ENCODE measurements at regions not wholly inside any gene's neighbourhood (a gene's known extent, or its start where the extent isn't known, plus 50 kb on each side); places are given as distances from the start of the nearest gene placed in this dataset.

DNA sequence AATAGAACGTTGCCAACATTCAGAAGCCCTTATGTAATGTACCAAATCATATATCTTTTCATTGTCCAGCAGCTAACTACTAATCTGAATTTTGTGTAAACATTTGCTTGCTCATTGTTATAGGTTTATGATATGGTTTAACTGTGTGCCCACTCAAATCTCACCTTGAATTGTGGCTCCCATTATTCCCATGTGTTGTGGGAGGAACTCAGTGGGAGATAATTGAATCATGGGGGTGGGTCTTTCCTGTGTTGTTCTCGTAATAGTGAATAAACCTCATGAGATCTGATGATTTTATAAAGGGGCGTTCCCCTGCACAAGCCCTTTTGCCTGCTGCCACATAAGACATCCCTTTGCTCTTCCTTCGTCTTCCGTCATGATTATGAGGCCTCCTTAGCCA is 91.9 kb upstream of the CLVS2 start (continued):
- TF ChIP-seq ZNF462 (CRISPR knock-in tag; IDR thresholded peaks at IDR 0.05) (no peak), CTCF (conservative IDR thresholded peaks at IDR 0.05; ENCODE audit: low read depth in 2 of 2) (no peak)

DNA sequence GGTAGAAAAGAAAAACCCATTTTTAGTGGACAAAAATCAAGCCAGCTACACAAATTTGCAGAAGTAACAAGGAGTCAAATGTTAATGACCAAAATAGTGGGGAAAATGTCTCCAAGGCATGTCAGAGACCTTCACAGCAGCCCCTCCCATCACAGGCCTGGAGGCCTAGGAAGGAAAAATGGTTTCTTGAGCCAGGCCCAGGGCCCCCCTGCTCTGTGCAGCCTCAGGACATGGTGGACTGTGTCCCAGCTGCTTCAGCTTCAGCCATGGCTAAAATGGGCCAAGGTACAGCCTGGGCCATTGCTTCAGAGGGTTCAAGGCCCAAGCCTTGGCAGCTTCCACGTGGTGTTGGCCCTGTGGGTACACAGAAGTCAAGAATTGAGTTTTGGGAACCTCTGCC is 82.5 kb upstream of the CLVS2 start:
- no peak for ATAC-seq
- Histone ChIP-seq H3K4me2 (no peak overlapping the region), H3K4me1 (ENCODE audit: insufficient read depth) (no peaks in the 10 kb centered on the region), H2AFZ (no peak overlapping the region), H3K27me3 (ENCODE audit: insufficient read depth) (no peaks in the 10 kb centered on the region), H3K79me2 (replicated peaks; ENCODE audit: insufficient read depth) (no peaks in the 10 kb centered on the region), H3K4me3 (no peak overlapping the region), H3K36me3 (ENCODE audit: insufficient read depth) (0 out of 2 replicates have a peak, but pooled peaks cover 10% of the 10 kb centered on the region), H4K20me1 (replicated peaks; ENCODE audit: insufficient read depth) (no peaks in the 10 kb centered on the region), H3F3A (replicated peaks; ENCODE audit: low read depth) (no peaks in the 10 kb centered on the region), H3K27ac (ENCODE audit: low read depth) (no peak overlapping the region), H3K9me2 (ENCODE audit: insufficient read depth) (no peaks in the 10 kb centered on the region)
- Mint-ChIP-seq H3K4me3 (no peak overlapping the region), H3K36me3 (ENCODE audit: low read depth) (peaks cover 12% of the 10 kb centered on the region; the same call in 2 of the 3 replicates), H3K27ac (no peak overlapping the region), H3K4me1 (no peaks in the 10 kb centered on the region), H3K27me3 (ENCODE audit: insufficient read depth, low read depth, poor library complexity) (no peaks in the 10 kb centered on the region), H3K9me3 (peaks cover 29% of the 10 kb centered on the region)
- no peak for DNase-seq (ENCODE audit: low spot score)
- no peak for TF ChIP-seq POLR2AphosphoS5 (IDR thresholded peaks at IDR 0.05; ENCODE audit: low read depth)
- TF ChIP-seq STAT1 (IDR thresholded peaks at IDR 0.05; ENCODE audit: unreplicated experiment): no peak
- no peak for TF ChIP-seq ZNF462 (CRISPR knock-in tag; IDR thresholded peaks at IDR 0.05)
- no peak for TF ChIP-seq ZNF114 (CRISPR knock-in tag; IDR thresholded peaks at IDR 0.05)
- no peak for TF ChIP-seq EZH2 (IDR thresholded peaks at IDR 0.05; ENCODE audit: low read depth, unreplicated experiment)
